ENCODE measurements at regions not wholly inside any gene's neighbourhood (a gene's known extent, or its start where the extent isn't known, plus 50 kb on each side); places are given as distances from the start of the nearest gene placed in this dataset.
A peak's percentile ranks its signal among the peaks of the same experiment; 100 is the strongest.

DNA sequence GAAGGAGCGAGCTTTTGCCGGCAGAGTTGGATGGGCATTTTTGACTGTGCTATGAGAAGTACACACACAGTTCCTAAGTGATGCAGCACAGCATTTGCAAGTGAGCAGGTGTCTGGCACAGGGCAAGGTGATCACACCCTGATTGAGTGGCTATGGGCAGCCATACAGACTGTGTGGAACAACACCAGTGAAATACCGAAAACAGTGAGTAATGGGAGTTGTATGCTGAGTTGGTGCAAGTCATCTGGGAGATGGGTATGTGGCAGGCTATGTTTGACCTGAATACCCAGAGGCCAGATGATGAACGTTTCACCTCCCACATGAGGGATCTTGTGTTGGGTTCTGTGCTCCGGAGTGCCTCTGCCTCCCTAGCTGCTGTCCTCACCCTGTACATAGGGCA is 53.5 kb upstream of the TIPARP start:
- no peak for DNase-seq

DNA sequence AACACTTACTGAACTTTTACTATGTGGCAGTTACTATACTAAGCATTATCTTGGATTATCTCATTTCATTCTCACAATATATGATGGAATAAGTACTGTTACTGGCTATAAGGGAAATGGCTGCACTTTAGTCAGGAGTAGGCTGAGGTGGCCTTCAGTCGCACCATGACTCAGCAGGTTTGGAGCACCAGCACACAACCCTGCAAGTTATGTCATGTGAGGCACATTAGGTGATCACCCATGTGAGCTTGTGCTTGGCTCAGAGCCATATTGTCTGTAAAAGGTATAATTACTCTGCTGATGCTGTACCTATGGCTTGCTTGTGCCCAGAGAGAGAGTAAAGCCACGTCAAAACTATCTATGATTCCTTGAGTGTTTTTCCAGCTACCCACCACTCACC is 54.1 kb upstream of the TIPARP start:
- DNase-seq: no peak

DNA sequence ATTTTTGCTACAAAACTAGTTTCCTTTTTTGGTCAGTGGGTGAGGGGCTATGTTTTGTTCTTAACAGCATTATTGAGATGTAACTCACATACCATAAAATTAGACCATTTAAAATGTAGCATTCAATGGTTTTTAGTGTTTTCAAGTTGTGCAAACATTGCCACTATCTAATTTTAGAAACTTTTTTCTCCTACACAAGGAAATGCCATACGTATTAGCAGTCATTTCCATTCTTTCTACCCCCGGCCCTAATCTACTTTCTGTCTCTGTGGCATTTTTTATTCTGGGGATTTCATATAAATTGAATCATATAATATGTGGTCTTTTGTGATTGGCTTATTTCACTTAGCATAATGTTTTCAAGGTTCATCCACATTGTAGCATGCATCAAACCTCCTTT is 55.0 kb upstream of the TIPARP start:
- no peak for DNase-seq

DNA sequence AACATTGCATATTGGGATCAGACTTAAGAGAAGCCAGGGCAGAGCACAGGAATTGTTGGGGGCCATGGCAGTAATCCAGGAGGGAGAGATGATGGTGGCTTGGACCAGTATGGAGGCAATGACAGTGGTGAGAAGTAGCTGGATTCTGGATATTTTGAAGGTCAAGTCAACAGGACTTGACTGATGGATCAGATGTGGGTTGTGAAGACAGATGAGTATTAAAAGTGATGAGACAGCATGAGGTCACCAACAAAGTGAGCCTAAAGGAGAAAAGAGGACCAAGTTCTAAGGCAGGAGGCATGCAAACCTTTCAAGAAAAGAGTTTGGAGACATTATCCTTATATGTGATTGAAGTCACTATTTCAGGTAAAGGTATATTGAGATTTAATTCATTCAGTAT is 56.6 kb upstream of the TIPARP start:
- DNase-seq: no peak

DNA sequence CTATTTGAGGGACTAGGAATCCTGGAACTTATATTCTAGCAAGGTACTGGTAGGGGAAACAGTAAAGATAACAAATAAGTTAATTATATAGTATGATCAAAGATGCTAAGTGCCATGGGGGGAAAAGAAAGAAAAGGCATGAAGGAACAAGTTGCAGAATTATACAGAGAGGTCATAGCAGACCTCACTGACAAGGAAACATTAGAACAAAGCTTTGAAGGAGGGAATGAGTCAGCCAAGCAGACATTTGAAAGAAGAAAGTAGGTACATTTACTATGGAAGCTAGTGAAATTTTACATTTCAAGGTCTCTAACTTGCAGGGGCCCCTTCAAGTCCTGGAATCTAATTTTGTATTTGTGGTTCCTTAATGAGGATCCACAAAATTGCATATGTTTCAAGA is 57.2 kb upstream of the TIPARP start:
- no peak for DNase-seq

DNA sequence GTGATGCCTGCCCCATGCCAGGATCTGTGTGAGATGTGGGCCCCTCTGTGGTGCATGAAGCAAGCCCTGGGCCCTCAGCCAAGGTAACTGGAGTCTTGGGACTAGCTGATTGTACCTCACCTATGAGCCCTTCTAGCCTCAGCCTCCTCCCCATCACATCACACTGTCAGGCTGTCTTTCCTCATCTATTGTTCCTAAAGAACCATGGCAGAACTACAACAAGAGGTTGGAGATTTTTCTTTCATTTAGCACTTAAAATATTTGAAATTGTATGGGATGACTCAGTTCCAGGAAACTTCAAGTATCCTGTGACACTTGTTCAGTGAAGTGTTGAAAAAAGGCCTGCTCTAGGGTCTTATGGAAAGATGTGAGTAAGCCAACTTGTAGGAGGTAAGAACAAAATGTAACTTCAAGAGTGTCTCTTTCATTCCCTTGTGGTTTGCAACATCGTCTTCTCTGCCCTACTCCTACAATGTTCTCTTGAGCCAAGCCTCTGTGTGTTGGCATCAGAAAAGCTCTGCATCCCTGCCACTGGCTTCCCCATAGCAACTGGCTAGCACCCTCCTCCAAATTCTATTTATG is 58.7 kb upstream of the TIPARP start:
- peak in 14 of 51 donors; percentile 2 to 76 (median 17) for DNase-seq

DNA sequence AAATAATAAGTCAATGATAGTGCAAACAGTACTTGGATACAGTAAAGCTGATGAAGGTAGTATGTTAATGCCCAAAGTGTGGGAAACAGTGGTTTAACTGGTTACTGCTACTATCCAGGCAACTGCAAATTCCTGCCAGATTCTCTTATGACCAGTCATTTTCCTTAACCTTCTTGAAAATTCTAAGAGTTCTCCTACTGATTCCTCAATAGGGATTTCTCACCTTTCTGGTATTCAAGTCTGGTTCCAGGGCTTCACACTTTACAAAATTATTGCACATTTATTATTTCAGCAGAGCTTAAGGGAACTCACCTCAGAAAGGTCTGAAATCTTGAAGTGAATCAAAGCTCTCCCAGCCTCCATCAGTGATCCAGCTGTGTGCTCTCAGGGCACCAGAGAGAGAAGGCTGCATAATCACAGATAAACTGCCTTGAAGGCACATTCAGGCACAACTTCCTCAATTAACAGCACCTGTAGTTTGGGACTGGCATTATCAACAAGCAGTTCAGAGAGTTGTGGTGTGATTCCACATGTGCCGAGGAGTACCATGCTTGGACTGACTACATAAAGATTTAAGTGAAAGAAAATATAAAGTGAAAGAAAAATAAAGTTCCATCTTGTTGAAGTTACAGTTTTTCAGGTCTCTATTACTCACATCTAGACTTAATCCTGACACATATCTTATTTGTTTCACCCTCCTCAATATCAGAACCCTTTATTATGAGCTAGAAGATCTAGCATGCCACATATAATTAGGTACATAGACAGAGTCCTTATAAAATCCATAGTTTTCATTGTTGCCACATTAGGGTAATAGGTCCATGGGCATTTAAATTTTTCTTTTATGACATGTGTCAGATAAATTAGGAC is 59.5 kb upstream of the TIPARP start:
- no peak for DNase-seq

DNA sequence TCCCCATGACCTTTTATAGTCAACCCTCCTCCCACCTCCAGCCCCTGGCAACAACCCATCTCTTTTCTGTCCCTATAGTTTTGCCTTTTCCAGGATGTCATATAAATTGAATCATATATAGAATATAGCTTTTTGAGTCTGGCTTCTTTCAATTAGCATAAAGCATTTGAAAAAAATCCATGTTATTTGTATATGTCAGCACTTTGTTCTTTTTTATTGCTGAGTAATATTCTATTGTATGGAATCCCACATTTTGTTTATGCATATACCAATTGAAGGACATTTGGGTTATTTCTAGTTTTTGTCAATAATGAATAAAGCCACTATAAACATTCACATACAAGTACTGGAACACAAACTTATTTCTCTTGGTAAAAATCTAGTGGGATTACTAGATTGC is 58.0 kb upstream of the SSR3 start:
- DNase-seq: no peak

DNA sequence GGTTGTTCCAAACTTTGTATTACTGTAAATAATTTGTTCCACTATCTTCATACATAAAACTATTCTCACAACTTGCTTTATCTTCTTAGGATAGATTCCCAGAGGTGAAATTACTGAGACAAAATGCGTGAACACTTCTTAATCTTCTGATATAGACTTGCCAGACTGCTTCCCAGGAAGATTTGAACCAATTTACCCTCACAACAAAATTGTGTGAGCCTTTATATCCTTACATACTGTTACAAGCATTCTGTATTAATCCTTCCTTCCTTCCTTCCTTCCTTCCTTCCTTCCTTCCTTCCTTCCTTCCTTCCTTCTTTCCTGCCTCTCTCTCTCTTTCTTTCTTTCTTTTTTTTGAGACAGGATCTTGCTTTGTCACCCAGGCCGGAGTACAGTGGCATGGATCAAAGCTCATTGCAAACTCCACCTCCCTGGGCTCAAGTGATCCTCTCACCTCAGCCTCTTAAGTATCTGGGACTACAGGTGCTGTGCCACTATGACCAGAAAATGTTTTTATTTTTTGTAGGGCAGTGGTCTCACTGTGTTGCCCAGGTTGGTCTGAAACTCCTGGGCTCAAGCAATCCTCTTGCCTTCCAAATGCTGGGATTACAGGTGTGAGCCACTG is 57.1 kb upstream of the SSR3 start:
- DNase-seq: no peak

DNA sequence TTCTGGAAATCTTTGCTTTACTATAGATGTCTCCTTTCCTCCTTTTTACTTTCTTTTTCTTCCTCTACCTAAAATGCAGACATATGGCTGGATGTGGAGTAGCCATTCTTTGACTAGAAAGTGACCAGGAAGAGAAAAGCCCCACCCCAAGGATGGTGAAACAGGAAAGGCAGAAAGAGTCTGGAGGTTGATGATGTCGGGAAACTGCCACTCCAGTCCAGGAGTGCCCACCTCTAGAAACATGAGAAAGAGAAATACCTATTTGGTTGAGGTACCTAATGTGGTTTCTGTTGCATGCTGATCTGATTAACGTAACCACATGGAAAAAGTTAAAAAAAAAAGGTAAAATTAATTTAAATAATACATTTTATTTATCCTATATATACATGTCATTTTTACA is 55.2 kb upstream of the SSR3 start:
- DNase-seq: no peak

DNA sequence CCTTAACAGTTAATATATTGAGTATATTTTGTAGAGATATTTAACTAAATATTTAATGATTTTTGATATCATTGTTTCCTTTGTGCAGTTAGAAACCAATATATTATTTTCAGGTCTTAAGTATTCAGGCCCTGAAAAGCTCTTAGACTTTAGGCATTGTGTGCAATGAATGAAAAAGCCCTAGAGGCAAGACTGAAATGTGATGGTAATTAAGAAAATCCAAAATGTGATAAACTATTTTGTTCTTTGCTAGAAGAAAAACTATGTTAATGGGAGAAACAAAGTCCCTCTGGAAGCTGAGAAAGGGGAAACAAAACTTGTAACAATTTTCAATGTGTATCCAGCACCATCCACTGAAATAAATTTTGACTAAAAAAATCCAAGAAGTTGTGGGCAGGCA is 54.6 kb upstream of the SSR3 start:
- DNase-seq: no peak

DNA sequence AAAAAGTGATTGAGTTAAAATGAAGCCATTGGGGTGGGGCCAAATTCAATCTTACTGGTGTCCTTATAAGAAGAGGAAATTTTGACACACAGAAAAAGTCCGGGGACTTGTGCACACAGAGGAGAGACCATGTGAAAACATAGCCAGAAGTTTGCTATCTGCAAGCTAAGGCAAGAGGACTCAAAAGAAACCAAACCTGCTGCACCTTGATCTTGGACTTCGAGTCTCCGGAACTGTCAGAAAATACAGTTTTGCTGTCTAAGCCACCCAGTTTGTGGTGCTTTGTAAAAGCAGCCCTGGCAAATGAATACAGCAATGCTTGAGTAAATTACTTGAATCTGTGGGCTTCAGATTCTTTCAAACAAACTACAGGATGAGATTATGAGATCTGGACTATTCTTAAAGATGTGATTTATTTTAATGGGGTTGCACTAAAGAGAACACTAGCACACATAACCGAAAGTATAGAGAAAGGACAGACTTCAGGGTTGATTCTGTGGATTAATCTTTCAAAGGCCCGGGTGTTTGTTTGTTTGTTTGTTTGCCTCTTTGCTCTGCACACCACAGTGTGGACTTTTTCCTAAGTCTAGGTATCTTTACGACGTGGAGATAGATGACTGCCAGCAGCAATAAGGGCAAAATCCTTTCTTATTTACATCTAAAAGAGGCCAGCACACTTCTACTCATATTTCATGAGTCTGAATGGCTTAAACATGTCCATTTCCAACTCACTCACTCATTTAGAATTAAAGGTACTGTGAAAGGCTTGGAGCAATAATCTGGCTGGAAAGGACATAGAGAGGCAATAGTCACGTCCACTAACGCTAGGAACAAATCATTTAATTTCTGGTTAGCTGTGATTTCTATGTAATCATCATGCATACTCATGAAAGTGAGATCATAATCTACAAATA is 53.9 kb upstream of the SSR3 start:
- no peak for DNase-seq

DNA sequence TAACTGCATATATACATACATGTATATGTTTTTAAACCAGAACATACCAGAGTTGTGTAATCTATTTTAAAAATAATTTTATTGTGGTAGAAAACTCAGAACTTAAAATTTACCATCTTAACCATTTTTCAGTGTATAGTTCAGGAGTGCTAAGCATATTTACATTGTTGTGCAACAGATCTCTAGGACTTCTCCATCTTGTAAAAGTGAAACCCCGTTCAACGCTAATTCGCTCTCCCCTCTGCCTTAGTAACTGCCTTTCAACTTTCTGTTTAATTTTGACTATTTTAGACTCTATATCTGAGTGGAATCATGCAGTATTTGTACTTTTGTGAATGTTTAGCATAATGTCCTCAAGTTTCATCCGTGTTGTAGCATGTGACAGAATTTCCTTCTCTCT is 51.8 kb upstream of the SSR3 start:
- DNase-seq: no peak

DNA sequence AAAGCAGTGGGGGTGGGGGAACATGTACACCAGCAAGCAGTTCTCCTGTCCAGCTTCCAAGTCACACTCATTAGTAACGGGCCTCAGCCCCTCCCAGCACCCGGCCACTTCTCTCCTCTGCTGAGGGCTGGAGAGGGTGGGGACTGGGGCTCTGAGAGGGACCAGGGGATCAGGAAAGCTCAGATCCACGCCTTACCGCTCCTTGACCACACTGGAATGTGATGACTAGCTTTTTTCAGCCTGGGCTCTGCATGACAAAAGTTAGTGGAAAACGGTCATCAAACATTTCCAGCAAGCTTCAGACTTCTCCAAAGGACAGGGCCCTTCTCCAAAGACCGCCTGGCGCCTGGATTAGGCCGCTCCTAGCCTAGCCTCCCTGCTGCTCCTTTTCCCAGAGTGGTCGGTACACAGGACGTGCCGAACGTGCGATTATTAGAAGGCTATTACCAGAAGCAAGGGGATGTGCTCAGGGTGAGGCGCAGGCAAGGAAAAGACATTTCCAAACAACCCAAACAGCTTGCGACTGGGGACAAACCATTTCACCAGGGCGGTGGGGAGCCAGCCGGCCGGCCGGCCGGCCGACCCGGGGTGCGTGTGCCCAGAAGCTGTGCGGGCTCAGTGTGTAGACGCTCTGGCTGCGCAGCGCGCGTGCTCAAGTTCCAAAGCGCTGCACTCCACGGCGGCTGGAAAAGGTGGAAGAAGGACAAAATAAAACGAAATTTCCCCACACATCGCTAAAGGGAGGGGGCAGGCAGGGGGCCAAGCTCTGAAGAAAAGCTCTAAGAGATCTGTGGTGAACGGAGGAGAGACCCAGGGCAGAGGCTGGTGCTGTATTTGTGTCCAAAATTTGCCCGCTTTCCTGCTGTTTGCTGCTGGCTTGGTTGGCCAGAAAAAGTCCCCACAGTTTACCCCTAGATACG is 51.0 kb upstream of the SSR3 start:
- DNase-seq: peak in 37 of 51 donors; percentile 8 to 73 (median 31)

DNA sequence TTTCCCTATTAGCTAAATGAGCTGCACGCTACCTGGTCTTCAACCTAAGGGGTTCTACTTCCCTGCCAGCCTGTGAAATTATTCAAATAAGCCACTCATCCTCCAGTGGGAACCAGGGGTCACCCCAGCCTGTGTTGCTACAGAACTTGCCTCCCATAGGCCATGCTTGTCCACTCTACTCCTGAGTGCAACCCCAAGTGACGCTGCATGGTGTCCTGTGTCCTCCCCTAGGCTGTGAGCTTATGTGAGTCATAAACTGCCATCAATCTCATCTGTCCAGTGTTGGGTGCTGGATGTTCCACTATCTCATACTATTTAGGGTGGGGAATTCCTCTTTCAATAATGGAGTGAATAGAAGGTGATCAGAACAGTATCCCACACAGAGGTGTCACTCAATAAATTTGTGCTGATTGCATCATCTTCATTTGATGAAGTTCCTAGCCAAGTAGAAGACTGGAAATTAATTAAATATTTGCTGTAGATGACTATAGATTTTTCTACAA is 49.8 kb upstream of the SSR3 start:
- no peak for DNase-seq
